ENCODE measurements at regions not wholly inside any gene's neighbourhood (a gene's known extent, or its start where the extent isn't known, plus 50 kb on each side); places are given as distances from the start of the nearest gene placed in this dataset.

GRCh38 chr10:4492202-4492601, 333.8 kb upstream of the AKR1E2 start:
- no peak for DNase-seq
- no peaks in the 10 kb centered on the region for H3K27me3 ChIP-seq (ENCODE audit: low read depth)
- intact Hi-C loops (cut with micrococcal nuclease): no loop called here
- peaks cover 10% of the 10 kb centered on the region for H3K4me1 ChIP-seq
- no peak for TF ChIP-seq CTCF (IDR thresholded peaks at IDR 0.05; ENCODE audit: borderline replicate concordance)
- H3K27ac ChIP-seq (replicated peaks): no peak overlapping the region
- H3K4me3 ChIP-seq: no peak overlapping the region
- no peaks in the 10 kb centered on the region for H3K36me3 ChIP-seq
- H3K9me3 ChIP-seq (replicated peaks): peaks cover 10% of the 10 kb centered on the region

- no peak for DNase-seq
- H3K9me3 ChIP-seq (replicated peaks): peaks cover 7% of the 10 kb centered on the region
- H3K36me3 ChIP-seq: no peaks in the 10 kb centered on the region
- H3K4me3 ChIP-seq: no peak overlapping the region
- intact Hi-C loops (cut with micrococcal nuclease): no loop called here
- no peaks in the 10 kb centered on the region for H3K27me3 ChIP-seq (ENCODE audit: low read depth)
- TF ChIP-seq CTCF (IDR thresholded peaks at IDR 0.05; ENCODE audit: borderline replicate concordance): no peak
- peaks cover 10% of the 10 kb centered on the region for H3K4me1 ChIP-seq
- H3K27ac ChIP-seq (replicated peaks): no peak overlapping the region
Observed at GRCh38 chr10:4488904-4489303, 337.1 kb upstream of the AKR1E2 start.

- Histone ChIP-seq H3K36me3 (no peaks in the 10 kb centered on the region), H3K9me3 (replicated peaks) (no peaks in the 10 kb centered on the region), H3K4me1 (peaks cover 10% of the 10 kb centered on the region), H3K4me3 (no peak overlapping the region), H3K27ac (replicated peaks) (no peak overlapping the region), H3K27me3 (ENCODE audit: low read depth) (no peaks in the 10 kb centered on the region)
- TF ChIP-seq CTCF (IDR thresholded peaks at IDR 0.05; ENCODE audit: borderline replicate concordance): no peak
- no peak for DNase-seq
- intact Hi-C loops (cut with micrococcal nuclease): no loop called here
Observed at GRCh38 chr10:4485636-4486035, 340.4 kb upstream of the AKR1E2 start.

GRCh38 chr10:4483811-4484210, 342.2 kb upstream of the AKR1E2 start:
- no peak for DNase-seq
- TF ChIP-seq CTCF (IDR thresholded peaks at IDR 0.05; ENCODE audit: borderline replicate concordance): no peak
- Histone ChIP-seq H3K27me3 (ENCODE audit: low read depth) (no peaks in the 10 kb centered on the region), H3K4me3 (no peak overlapping the region), H3K27ac (replicated peaks) (no peak overlapping the region), H3K36me3 (no peaks in the 10 kb centered on the region), H3K9me3 (replicated peaks) (no peaks in the 10 kb centered on the region), H3K4me1 (peaks cover 5% of the 10 kb centered on the region)
- intact Hi-C loops (cut with micrococcal nuclease): no loop called here

GRCh38 chr10:4482659-4483058, 343.3 kb upstream of the AKR1E2 start:
- Histone ChIP-seq H3K36me3 (no peaks in the 10 kb centered on the region), H3K27ac (replicated peaks) (no peak overlapping the region), H3K4me1 (no peaks in the 10 kb centered on the region), H3K27me3 (ENCODE audit: low read depth) (no peaks in the 10 kb centered on the region), H3K4me3 (no peak overlapping the region), H3K9me3 (replicated peaks) (no peaks in the 10 kb centered on the region)
- no peak for DNase-seq
- intact Hi-C loops (cut with micrococcal nuclease): no loop called here
- TF ChIP-seq CTCF (IDR thresholded peaks at IDR 0.05; ENCODE audit: borderline replicate concordance): no peak

GRCh38 chr10:4481192-4481591, 344.8 kb upstream of the AKR1E2 start:
- Histone ChIP-seq H3K36me3 (no peaks in the 10 kb centered on the region), H3K4me3 (no peak overlapping the region), H3K27ac (replicated peaks) (no peak overlapping the region), H3K4me1 (no peaks in the 10 kb centered on the region), H3K9me3 (replicated peaks) (no peaks in the 10 kb centered on the region), H3K27me3 (ENCODE audit: low read depth) (no peaks in the 10 kb centered on the region)
- no peak for DNase-seq
- TF ChIP-seq CTCF (IDR thresholded peaks at IDR 0.05; ENCODE audit: borderline replicate concordance): no peak
- intact Hi-C loops (cut with micrococcal nuclease): no loop called here

Measured in left ventricle myocardium inferior (tissue), 1 donor.